Keratinocyte (primary cell): ENCODE measurements at regions not wholly inside any gene's neighbourhood (a gene's known extent, or its start where the extent isn't known, plus 50 kb on each side); places are given as distances from the start of the nearest gene placed in this dataset.

ENCODE experiments used
- EZH2 ChIP-seq: IDR thresholded peaks from one replicate; pipeline ENCODE4 v1.6.1; 2012; ENCODE audit warnings: inconsistent platforms, mild to moderate bottlenecking, low read length, moderate library complexity
- TF ChIP-seq, protein P1 (sequence below), 3 experiments: IDR thresholded peaks in 1 of 3; conservative IDR thresholded peaks in 1 of 3; optimal IDR thresholded peaks in 1 of 3; 2 replicates in 2 of 3; 3 replicates in 1 of 3; pipeline versions ENCODE3 to v1.5.1; 2011; ENCODE audit warnings: low read length in 3 of 3, mild to moderate bottlenecking in 3 of 3, moderate library complexity in 2 of 3, control low read depth in 1 of 3, inconsistent platforms in 1 of 3; ENCODE audit not compliant: insufficient read depth in 2 of 3; ENCODE audit errors: extremely low read depth in 1 of 3

- TF ChIP-seq, protein P1, sequence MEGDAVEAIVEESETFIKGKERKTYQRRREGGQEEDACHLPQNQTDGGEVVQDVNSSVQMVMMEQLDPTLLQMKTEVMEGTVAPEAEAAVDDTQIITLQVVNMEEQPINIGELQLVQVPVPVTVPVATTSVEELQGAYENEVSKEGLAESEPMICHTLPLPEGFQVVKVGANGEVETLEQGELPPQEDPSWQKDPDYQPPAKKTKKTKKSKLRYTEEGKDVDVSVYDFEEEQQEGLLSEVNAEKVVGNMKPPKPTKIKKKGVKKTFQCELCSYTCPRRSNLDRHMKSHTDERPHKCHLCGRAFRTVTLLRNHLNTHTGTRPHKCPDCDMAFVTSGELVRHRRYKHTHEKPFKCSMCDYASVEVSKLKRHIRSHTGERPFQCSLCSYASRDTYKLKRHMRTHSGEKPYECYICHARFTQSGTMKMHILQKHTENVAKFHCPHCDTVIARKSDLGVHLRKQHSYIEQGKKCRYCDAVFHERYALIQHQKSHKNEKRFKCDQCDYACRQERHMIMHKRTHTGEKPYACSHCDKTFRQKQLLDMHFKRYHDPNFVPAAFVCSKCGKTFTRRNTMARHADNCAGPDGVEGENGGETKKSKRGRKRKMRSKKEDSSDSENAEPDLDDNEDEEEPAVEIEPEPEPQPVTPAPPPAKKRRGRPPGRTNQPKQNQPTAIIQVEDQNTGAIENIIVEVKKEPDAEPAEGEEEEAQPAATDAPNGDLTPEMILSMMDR (optimal IDR thresholded peaks at IDR 0.05 in 1 of 3, IDR thresholded peaks at IDR 0.05 in 1 of 3, conservative IDR thresholded peaks at IDR 0.05 in 1 of 3; ENCODE audit: extremely low read depth in 1 of 3, insufficient read depth in 2 of 3, low read length in 3 of 3): no peak
- no peak for TF ChIP-seq EZH2
These were observed 490.2 kb upstream of the ADAMTS9 start for GRCh38 chr3:65177960-65178376.
